Panc1 (cell line): ENCODE measurements at regions not wholly inside any gene's neighbourhood (a gene's known extent, or its start where the extent isn't known, plus 50 kb on each side); places are given as distances from the start of the nearest gene placed in this dataset.

Experiments used
- TF ChIP-seq, protein P1 (sequence below): fragments of 450-650 bp; IDR thresholded peaks from 2 replicates; pipeline ENCODE4 v1.5.1; 2017; ENCODE audit warnings: mild to moderate bottlenecking
- TF ChIP-seq, protein P2 (sequence below), 2 experiments: IDR thresholded peaks; 2 replicates each; pipeline ENCODE4 v1.6.1; 2011 to 2012; ENCODE audit warnings: low read depth in 2 of 2, control low read depth in 1 of 2, low read length in 1 of 2, mild to moderate bottlenecking in 1 of 2, moderate library complexity in 1 of 2; ENCODE audit not compliant: insufficient read depth in 1 of 2

DNA sequence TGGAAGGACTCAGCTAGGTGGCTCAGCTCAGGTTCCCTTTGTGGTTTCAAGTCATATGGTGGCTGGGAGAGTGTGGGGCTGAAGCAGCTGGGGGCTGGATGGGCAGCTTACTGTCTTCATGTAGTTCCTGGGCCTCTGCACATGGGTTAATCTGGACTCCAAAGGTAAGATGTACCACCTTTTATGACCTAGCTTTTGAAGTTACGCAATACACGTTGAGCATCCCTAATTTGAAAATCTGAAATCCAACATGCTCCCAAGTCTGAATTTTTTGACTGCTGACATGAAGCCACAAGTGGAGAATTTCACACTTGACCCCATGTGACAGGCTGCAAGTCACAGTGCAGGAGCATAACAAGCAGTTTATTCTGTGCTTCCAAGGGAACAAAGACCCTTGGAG is 173.7 kb downstream of the KBTBD8 start:
- TF ChIP-seq, protein P1, sequence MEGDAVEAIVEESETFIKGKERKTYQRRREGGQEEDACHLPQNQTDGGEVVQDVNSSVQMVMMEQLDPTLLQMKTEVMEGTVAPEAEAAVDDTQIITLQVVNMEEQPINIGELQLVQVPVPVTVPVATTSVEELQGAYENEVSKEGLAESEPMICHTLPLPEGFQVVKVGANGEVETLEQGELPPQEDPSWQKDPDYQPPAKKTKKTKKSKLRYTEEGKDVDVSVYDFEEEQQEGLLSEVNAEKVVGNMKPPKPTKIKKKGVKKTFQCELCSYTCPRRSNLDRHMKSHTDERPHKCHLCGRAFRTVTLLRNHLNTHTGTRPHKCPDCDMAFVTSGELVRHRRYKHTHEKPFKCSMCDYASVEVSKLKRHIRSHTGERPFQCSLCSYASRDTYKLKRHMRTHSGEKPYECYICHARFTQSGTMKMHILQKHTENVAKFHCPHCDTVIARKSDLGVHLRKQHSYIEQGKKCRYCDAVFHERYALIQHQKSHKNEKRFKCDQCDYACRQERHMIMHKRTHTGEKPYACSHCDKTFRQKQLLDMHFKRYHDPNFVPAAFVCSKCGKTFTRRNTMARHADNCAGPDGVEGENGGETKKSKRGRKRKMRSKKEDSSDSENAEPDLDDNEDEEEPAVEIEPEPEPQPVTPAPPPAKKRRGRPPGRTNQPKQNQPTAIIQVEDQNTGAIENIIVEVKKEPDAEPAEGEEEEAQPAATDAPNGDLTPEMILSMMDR = no peak
- TF ChIP-seq, protein P2, sequence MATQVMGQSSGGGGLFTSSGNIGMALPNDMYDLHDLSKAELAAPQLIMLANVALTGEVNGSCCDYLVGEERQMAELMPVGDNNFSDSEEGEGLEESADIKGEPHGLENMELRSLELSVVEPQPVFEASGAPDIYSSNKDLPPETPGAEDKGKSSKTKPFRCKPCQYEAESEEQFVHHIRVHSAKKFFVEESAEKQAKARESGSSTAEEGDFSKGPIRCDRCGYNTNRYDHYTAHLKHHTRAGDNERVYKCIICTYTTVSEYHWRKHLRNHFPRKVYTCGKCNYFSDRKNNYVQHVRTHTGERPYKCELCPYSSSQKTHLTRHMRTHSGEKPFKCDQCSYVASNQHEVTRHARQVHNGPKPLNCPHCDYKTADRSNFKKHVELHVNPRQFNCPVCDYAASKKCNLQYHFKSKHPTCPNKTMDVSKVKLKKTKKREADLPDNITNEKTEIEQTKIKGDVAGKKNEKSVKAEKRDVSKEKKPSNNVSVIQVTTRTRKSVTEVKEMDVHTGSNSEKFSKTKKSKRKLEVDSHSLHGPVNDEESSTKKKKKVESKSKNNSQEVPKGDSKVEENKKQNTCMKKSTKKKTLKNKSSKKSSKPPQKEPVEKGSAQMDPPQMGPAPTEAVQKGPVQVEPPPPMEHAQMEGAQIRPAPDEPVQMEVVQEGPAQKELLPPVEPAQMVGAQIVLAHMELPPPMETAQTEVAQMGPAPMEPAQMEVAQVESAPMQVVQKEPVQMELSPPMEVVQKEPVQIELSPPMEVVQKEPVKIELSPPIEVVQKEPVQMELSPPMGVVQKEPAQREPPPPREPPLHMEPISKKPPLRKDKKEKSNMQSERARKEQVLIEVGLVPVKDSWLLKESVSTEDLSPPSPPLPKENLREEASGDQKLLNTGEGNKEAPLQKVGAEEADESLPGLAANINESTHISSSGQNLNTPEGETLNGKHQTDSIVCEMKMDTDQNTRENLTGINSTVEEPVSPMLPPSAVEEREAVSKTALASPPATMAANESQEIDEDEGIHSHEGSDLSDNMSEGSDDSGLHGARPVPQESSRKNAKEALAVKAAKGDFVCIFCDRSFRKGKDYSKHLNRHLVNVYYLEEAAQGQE (IDR thresholded peaks at IDR 0.05; ENCODE audit: insufficient read depth in 1 of 2, low read depth in 2 of 2, low read length in 1 of 2) = no peak
